Fibroblast of the aortic adventitia (primary cell): ENCODE measurements at regions not wholly inside any gene's neighbourhood (a gene's known extent, or its start where the extent isn't known, plus 50 kb on each side); places are given as distances from the start of the nearest gene placed in this dataset.
"Not testable (repeated sequence)": the region's sequence is repeated elsewhere in the genome, so short reads cannot be mapped to it uniquely, and the experiment has no call there.

Source experiments
- DNase-seq: peaks from one replicate; pipeline ENCODE4 v3.0.0-alpha.2; 2010; ENCODE audit warnings: low read depth
- H3K4me3 ChIP-seq: 2 replicates; pipeline ENCODE4 v1.5.1; 2011; ENCODE audit warnings: low read depth, mild to moderate bottlenecking, control low read depth, low read length, moderate library complexity
- TF ChIP-seq, protein P1 (sequence below): IDR thresholded peaks from 2 replicates; pipeline ENCODE4 v1.5.1; 2011; ENCODE audit warnings: mild to moderate bottlenecking, low read length, control low read depth, inconsistent platforms; ENCODE audit not compliant: insufficient read depth

DNA sequence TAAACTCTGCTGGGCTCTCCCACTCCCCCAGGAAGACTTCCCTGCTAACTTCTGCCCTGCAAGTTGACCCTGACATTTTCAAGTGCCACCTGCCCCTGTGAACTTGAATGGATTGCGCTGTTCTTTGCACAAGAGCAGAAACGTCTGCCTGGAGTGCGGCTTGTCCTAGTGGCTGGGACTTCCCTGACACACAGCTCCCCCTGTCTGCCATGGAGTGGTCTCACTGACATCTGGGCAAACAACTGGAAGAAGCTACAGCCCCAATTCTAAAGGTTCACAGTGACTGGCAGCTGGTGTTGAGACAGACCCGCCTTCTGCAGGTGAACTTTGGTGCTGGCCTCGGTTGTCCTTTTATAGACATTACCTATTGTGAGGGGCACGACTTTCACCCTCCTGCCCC, 138.7 kb downstream of the KLRB1 start:
- TF ChIP-seq, protein P1, sequence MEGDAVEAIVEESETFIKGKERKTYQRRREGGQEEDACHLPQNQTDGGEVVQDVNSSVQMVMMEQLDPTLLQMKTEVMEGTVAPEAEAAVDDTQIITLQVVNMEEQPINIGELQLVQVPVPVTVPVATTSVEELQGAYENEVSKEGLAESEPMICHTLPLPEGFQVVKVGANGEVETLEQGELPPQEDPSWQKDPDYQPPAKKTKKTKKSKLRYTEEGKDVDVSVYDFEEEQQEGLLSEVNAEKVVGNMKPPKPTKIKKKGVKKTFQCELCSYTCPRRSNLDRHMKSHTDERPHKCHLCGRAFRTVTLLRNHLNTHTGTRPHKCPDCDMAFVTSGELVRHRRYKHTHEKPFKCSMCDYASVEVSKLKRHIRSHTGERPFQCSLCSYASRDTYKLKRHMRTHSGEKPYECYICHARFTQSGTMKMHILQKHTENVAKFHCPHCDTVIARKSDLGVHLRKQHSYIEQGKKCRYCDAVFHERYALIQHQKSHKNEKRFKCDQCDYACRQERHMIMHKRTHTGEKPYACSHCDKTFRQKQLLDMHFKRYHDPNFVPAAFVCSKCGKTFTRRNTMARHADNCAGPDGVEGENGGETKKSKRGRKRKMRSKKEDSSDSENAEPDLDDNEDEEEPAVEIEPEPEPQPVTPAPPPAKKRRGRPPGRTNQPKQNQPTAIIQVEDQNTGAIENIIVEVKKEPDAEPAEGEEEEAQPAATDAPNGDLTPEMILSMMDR: peak; percentile 57
- DNase-seq: peak; percentile 41
- H3K4me3 ChIP-seq: not testable (repeated sequence)

DNA sequence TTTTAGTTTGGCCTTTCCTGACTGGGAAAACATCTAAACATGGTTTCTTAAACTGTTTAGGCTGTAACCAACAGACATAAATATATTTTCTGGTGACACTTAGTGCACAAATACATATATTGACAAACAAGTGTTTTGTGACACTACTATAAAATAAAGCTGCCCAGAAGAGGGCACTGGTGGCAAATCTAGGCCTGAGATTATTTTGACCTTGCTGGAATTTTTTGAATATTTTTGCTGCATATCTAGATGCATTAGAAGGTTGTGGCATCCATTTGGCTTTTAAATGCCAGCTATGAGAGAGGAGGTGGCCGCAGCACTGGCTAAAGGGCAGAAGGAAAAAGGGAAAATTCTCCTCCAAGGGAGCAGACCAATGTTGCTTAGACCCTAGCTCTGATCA, 139.6 kb downstream of the KLRB1 start:
- DNase-seq, H3K4me3 ChIP-seq: not testable (repeated sequence)

DNA sequence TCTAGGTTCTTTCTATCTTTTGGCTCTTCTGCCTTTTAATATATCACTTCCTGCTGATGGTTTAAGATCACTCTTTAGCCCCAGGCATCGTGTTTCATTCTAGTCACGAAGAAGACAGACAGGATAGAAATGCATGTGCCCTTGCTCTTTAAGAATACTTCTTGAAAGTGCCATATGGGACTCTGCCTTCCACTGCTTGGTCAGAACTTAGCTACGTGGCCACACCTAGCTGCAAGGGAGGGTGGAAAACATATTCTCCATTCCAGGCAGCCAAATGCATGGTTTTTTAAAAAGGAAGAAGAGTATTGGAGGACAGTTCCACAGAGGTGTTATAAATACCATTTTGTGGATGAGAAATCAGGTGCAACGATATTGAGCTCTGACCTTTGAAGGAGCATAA, 143.3 kb downstream of the KLRB1 start:
- H3K4me3 ChIP-seq: no peak overlapping the region
- TF ChIP-seq, protein P1: no peak
- no peak for DNase-seq

DNA sequence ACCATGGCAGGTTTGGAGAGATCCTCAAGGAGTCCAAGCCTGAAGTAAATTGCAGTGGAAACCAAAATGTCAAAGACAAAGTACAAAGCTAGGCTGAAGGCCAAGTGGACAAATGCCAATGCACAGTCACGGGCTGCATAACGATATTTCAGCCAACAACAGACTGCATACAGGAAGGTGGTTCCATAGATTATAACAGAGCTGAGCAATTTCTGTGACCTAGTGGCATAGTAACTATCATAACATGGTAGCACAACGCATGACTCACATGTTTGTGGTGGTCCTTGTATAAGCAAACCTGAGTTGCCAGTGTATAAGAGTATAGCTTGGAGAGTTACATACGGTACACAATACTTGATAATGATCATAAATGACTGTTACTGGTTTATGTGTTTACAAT, 152.2 kb downstream of the KLRB1 start:
- H3K4me3 ChIP-seq: not testable (repeated sequence)
- peak; percentile 58 for DNase-seq

DNA sequence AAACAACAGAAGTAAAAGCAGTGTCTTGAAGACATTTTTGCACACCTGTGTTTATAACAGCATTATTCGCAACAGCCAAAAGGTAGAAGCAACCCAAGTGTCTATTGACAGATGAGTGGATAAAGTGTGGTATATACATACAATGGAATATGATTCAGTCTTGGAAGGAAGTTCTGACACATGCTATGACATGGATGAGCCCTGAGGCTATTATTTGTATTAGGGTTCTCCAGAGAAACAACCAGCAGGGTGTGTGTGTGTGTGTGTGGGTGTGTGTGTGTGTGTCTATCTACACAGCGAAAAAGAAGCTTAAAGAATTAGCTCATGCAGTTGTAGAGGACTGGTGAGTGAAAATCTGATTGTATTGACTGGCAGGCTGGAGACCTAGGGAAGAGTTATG, 153.7 kb downstream of the KLRB1 start:
- DNase-seq, H3K4me3 ChIP-seq: not testable (repeated sequence)

DNA sequence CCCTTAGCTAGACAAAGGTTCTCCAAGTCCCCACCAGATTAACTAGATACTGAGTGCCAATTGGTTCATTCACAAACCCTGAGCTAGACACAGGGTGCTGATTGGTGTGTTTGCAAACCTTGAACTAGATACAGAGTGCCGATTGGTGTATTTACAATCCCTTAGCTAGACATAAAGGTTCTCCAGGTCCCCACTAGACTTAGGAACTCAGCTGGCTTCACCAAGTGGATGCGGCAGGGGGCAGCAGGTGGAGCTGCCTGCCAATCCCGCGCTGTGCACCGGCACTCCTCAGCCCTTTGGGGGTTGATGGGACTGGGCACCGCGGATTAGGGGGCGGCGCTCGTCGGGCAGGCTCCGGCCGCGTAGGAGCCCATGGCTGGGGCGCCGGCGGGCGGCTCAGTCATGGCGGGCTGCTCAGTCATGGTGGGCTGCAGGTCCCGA, 157.6 kb downstream of the KLRB1 start:
- not testable (repeated sequence) for H3K4me3 ChIP-seq, DNase-seq

DNA sequence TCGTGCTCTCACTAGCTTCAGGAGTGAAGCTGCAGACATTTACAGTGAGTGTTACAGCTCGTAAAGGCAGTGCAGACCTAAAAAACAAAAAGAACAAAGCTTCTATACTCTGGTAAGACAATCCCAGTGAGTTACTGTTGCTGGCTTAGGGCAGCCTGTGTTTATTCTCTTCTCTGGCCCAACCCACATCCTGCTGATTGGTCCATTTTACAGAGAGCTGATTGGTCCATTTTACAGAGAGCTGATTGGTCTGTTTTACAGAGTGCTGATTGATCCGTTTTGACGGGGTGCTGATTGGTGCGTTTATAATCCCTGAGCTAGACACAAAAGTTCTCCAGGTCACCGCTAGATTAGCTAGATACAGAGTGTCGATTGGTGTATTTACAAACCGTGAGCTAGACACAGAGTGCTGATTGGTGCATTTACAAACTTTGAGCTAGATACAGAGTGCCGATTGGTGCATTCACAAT, 158.0 kb downstream of the KLRB1 start:
- H3K4me3 ChIP-seq, DNase-seq: not testable (repeated sequence)

DNA sequence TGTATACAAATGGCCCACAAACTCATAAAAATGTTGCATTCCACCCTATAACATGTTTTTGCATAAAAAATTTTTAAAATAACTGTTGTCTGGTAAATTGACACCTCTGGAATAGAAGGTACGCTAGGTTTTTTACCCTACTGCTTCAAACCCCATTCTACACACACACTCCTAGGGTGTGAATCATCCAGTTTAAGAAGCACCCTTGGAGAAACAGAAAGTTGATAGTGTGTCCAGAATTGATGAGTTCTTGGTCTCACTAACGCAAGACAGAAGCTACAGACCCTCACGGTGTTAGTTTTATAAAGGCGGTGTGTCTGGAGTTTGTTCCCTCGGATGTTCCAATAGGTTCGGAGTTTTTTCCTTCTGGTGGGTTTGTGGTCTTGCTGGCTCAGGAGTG, 158.5 kb downstream of the KLRB1 start:
- DNase-seq: no peak
- TF ChIP-seq, protein P1: no peak
- H3K4me3 ChIP-seq: no peak overlapping the region

DNA sequence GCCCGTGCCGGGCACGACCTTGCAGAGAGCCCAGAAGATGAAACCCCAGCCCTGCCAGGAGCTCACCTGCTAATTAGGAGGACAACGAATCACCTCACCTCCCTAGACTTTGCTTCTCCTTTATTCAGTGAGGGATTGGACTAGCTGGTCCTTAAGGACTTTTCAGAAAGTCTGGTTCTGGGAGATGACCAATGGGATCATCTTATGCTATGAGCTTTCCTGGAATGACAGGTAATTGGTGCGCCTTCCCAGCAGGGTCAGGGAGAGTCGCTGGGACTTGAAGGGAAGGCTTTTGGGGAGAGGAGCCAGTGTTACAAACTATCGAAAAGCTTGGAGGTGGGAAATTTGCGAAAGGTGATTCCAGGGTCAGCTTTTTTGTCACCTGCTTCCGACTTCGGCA, 159.1 kb downstream of the KLRB1 start:
- peak overlapping the region; percentile 70 for H3K4me3 ChIP-seq
- DNase-seq: not testable (repeated sequence)

DNA sequence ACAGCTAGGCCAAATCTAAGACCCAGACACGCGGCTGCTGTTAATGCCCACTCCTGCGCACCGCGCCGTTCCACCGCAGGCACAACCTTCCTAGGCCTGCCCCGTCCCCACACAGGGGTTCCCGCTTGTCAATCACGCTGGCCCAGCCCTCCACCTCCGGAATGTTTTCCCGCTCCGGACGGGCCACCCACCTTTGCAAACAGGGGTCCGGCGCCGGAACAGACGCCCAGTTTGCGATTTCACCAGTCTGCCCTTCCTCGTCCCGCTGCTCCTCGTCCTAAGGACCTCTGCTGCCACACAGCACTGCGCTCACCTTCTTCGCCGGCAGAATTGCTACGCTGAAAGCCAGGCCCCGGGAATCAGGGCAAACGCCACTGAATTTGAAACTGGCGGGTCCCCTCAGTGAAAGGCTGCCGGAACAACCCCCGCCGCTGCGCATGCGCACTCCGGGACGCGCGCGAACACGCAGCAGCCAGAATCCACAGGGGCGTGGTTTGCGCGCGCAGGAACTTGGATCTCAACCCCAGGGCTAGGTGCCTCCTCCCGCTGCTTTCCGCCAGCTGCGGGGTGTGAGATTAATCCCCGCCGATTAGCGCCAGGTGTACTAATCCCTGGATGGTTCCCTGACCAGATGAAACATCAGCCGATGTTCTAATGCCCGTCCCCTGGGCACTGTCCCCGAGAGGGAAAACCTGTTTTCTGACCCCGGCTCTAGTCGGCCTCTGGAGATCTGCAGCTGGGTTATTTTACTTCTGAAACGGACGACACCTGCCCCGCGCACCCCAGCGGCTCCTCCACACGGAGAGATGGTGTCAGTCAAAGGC, 159.7 kb downstream of the KLRB1 start:
- peak overlapping the region; percentile 70 for H3K4me3 ChIP-seq
- peak; percentile 72 for DNase-seq

DNA sequence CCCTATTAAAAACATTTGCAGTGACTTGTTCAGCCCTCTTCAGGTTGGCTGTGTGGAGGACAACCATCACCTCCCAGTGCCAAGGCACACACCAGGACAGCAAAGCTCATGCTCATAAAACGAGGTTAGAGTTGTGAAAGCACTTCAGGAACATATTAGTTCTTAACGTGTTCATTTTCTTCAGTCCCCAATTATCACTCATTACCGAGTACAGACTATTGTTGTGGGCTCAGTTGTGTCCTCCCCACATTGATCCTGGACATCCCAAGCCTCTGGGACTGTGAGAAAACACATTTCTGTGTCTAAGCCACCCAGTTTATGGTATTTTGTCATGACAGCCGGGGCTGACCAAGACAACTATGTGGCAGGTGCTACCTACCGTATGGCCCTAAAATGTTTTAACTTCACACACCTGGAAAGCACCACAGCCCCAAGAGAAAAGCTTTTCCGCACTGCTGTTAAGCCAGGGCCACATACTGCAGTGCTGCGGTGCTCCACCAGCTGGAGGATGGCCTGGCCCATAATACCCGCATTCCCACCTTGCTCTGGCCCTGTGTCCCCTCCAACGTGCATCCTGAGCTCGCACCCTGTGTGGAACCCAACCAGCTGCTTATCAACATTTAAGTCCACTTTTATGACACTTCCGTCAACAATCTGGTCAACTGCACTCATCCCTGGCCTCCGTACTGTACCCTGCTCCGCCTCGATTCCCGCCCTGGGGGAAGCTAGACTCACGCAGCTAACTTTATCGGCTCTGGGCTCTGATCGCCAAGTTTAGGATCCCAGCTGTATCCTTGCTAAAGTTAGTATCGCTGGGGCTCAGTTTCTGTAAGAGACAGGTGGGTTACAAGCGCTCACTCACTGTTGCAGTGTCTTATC, 160.6 kb downstream of the KLRB1 start:
- H3K4me3 ChIP-seq: peak overlapping the region; percentile 70
- DNase-seq: not testable (repeated sequence)

DNA sequence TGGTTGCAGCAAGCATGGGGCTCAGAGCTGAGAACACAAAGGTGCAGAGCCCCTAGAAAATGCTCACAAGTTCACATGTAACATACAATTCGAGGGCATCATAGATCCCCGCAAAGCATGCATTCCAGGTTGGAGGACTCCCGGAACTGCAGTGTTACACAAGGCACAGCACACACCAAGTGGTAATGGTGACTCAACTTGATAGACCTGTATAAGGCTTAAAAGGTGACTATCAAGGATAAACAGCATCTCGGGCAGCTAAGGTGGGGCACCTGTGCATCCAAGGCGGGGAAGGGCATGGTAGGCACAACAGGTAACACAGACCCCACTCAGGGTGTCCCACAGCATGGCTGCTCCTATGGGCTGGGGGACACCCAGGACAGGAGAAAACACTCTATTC, 167.3 kb downstream of the KLRB1 start:
- not testable (repeated sequence) for DNase-seq, H3K4me3 ChIP-seq

DNA sequence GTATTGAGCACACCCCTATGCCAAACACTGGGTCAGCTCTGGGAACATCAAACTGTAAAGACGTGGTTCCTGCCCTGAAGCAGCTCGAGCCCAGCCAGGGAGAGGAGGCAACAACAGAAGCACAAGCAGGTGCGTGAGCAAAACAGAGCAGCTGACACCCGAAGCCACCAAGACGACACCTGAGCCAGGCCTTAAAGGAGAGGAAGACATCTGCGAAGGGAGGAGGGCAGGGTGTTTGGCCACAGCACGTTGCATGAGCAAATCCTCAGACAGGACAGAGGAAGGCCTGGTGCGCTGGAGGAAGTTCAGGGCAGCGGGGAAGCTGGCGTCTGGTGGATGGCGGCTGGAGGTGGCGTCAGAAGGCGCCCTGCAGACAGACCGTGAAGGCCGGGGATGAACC, 172.0 kb downstream of the KLRB1 start:
- H3K4me3 ChIP-seq, DNase-seq: not testable (repeated sequence)

DNA sequence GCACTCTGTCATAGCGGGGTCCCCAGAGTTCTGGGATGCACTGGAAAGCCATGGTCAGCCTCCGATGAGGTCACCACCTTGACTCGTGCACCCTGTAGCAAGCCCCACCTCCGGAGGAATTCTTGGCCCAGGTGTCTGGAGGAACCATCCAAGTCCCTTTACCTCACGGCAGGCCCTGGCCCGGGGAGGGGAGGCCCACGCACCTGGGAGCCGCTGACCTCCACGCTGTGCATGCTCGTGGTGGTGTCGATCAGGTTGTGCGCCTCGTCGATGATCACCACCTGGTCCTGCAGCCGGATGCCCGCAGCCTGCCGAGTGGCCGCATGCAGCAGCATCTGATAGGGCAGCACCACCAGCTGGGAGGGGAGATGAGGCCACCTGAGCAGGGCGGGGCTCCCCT, 177.3 kb downstream of the KLRB1 start:
- H3K4me3 ChIP-seq, DNase-seq: not testable (repeated sequence)

DNA sequence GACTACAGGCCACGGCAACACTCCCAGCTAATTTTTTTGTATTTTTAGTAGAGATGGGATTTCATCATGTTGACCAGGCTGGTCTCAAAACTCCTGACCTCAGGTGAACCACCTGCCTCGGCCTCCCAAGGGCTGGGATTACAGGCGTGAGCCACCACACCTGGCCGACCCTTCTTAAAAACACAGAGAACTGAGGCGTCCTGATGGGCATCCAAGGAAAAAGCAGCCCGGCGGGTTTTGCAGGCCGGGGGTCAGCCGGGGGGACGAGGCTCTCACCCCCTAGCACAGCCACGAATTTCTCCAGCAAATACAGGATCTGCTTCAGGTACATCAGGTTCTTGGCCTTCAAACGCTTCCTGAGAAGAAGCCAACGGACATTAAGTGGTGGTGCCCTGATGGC, 178.9 kb downstream of the KLRB1 start:
- DNase-seq, H3K4me3 ChIP-seq: not testable (repeated sequence)
